Omental fat pad (tissue), 3 donors: ENCODE measurements at regions not wholly inside any gene's neighbourhood (a gene's known extent, or its start where the extent isn't known, plus 50 kb on each side); places are given as distances from the start of the nearest gene placed in this dataset.
"Not testable (repeated sequence)": the region's sequence is repeated elsewhere in the genome, so short reads cannot be mapped to it uniquely, and the experiment has no call there.

Source experiments
- ATAC-seq: fragments of 150-250 bp; one replicate; pipeline ENCODE4 v1.9.1; 2016; ENCODE audit warnings: mild to moderate bottlenecking, moderate library complexity; ENCODE audit not compliant: low FRiP score
- DNase-seq: peaks from one replicate; pipeline ENCODE4 v3.0.0-alpha.2; 2019; ENCODE audit warnings: low spot score
- TF ChIP-seq, protein P1 (sequence below), 3 donors: fragments of 450-650 bp; IDR thresholded peaks; one replicate each; pipeline ENCODE4 v1.5.1; 2016 to 2017; ENCODE audit warnings: antibody characterized with exemption in 3 of 3, mild to moderate bottlenecking in 3 of 3, moderate library complexity in 2 of 3

DNA sequence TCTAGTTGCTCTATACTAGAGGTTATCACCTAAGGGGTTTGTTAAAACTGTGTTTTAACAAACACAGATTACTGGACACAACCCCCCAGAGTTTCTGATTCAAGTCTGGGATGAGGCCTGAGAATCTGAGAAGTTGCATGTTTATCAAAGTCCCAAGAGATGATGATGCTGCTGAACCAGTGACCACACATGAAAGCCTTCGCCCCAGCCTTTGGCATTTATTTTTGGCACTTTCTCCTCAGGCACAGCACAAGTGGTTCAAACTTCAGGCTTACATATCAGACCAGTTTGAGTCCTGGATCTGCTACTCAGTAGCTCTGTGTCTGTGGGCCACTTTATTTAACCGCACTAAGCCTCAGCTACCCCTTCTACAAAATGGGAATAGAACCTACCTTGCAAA lies 407.2 kb upstream of the PIK3R1 start:
- DNase-seq: no peak
- no peak for ATAC-seq
- TF ChIP-seq, protein P1, sequence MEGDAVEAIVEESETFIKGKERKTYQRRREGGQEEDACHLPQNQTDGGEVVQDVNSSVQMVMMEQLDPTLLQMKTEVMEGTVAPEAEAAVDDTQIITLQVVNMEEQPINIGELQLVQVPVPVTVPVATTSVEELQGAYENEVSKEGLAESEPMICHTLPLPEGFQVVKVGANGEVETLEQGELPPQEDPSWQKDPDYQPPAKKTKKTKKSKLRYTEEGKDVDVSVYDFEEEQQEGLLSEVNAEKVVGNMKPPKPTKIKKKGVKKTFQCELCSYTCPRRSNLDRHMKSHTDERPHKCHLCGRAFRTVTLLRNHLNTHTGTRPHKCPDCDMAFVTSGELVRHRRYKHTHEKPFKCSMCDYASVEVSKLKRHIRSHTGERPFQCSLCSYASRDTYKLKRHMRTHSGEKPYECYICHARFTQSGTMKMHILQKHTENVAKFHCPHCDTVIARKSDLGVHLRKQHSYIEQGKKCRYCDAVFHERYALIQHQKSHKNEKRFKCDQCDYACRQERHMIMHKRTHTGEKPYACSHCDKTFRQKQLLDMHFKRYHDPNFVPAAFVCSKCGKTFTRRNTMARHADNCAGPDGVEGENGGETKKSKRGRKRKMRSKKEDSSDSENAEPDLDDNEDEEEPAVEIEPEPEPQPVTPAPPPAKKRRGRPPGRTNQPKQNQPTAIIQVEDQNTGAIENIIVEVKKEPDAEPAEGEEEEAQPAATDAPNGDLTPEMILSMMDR (IDR thresholded peaks at IDR 0.05): no peak

DNA sequence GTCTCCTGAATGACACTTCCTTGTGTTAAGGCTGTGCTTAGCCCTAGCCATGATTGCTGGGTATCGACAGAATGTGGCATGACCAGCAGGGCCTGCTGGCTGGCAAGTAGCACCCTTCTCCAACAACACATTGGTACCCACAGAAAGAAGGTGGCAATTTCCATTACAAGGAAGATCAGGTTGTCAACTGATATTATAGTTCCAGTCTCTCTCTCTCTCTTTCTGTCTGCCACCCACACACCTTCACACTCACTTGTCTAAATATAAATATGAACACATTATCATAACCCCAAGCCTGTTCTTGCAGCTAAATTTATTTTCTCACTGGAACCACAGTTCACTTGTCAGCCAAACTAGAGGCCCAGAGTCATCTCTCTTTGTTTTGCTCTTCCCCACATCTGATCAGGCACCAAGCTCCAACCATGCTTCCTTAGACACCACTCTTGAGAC lies 408.1 kb upstream of the PIK3R1 start:
- DNase-seq: no peak
- TF ChIP-seq, protein P1 (IDR thresholded peaks at IDR 0.05): no peak
- no peak for ATAC-seq

DNA sequence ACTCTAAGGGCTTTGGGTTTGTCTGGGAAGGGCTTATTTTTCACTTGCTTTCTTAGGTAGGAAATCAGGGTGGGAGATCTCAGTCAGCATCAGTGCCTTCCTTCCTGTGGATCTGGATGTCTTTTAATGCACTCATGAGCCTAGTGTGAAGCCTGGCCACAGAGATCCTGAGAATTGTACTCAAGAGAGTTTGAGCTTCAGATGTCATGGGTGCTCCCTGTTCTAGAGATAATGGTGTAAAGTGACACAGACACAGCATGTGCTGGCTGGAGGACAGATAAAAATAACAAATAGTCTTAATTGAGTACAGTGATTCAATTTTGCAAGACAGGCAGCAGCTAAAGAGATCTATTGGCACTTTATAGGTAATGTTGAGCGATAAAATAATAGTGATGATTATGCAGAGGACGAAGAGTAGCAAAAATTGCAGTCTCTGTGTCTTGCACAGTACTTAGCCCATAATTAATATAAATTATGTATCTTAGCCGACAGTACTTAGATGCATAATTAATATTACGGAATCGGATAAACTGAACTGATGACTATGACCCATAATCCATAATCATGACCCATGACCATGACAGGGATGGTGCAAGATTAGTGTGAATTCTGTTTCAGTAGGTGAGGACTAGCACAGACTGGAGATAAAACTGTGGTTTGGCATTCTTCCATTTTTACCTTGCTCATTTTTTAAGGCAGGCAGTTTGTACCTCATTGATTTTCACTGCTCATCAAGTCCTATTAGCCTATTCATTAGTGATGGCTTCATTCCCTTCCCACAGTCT lies 408.7 kb upstream of the PIK3R1 start:
- no peak for DNase-seq
- TF ChIP-seq, protein P1 (IDR thresholded peaks at IDR 0.05): no peak
- ATAC-seq: no peak

DNA sequence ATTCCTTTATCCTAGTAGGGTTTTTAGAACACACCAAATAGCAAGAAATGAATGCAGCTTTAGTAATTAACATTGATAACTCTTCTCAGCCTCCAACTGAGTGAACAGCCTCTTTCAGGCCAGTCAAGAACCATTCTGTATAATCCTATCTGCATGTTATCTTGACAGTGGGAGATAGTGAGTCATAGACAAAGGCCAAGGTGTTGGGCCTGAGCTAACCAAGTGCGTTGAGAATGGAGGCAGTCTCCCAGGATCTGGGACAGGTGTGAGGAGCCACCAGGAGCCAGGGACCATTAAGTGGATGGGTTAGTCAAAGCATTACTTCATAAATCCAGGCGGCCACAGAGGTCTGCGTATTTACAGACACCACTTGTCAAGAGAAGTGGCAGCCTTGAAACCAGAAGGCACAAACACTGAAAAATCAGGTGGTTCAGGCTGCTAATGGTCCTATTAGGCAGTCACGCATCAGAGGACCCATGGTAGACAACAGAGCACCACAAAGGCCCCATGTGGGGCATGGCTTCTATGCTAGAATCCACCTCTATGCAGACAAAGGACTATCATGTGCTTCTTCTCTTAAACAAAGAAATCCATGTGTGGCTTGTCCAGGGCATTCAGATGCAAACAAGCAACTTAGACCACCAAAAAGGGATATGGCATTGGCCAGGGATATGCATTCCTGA lies 409.7 kb upstream of the PIK3R1 start:
- TF ChIP-seq, protein P1 (IDR thresholded peaks at IDR 0.05): no peak
- no peak for ATAC-seq
- DNase-seq: no peak

DNA sequence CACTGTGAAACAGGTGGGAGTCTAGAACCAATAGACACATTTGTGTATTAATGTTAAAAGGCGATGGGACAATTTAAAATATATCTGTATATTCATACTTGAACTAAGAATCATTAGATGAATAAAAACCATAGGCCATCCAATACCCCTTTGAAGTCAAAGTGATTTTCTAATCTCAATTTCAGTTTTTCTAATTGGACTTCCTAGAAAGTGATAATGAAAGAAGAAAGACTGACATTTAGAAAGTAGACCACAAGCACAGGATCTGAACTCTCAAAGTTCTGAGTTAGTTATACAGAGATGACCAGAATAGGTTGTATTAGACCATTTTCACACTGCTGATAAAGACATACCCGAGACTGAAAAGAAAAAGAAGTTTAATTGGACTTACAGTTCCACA lies 412.8 kb upstream of the PIK3R1 start:
- DNase-seq (no peak), ATAC-seq (no peak)
- TF ChIP-seq, protein P1 (IDR thresholded peaks at IDR 0.05): no peak

DNA sequence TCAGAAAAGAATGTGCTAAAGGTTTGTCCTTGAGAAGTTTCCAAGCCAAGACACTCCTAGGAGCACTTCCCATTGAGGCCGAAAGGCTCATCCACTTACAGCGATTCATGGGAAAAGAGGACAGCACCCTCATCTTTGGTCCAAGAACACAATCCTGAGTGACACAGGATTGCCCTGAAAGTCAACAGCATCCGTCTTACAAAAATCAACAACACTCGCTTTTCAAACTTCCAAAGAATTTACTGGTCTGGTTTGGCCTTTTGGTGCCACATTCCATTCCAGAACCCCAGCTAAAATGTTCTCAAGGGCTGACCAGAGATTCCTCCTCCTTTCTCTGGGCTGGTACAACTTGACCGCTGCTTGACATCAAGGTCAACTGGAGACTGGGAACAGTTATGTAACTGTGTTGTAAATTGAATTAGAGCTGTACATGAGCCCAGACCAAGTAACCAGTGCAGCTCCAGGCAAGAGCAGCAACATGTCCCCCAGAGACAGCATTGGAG lies 415.8 kb upstream of the PIK3R1 start:
- ATAC-seq (no peak), DNase-seq (no peak)
- TF ChIP-seq, protein P1 (IDR thresholded peaks at IDR 0.05): no peak

DNA sequence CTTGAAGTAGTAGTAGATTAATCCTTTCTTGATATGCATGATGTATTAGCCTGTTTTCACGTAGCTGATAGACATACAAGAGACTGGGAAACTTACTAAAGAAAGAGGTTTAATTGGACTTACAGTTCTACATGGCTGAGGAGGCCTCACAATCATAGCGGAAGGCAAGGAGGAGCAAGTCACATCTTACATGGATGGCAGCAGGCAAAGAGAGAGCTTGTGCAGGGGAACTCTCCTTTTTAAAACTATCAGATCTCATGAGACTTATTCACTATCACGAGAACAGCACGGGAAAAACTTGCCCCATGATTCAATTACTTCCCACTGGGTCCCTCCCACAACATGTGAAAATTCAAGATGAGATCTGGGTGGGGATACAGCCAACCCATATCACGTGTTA lies 417.1 kb upstream of the PIK3R1 start:
- not testable (repeated sequence) for ATAC-seq, DNase-seq
